IgD-negative memory B cell (primary cell): ENCODE measurements at regions not wholly inside any gene's neighbourhood (a gene's known extent, or its start where the extent isn't known, plus 50 kb on each side); places are given as distances from the start of the nearest gene placed in this dataset.
"Not testable (repeated sequence)": the region's sequence is repeated elsewhere in the genome, so short reads cannot be mapped to it uniquely, and the experiment has no call there.

Source experiments
- H3K27ac Mint-ChIP-seq, 3 donors: one replicate each; pipeline ENCODE4 v1.8.0; 2020 to 2022; ENCODE audit warnings: mild to moderate bottlenecking in 3 of 3, mixed read lengths in 3 of 3, moderate library complexity in 1 of 3
- H3K27me3 Mint-ChIP-seq: one replicate; pipeline ENCODE4 v1.8.0; 2021; ENCODE audit warnings: mixed read lengths
- H3K36me3 Mint-ChIP-seq: one replicate; pipeline ENCODE4 v1.8.0; 2020; ENCODE audit warnings: mild to moderate bottlenecking, mixed read lengths
- H3K4me1 Mint-ChIP-seq, 3 donors: one replicate each; pipeline ENCODE4 v1.8.0; 2020 to 2022; ENCODE audit warnings: mixed read lengths in 3 of 3, mild to moderate bottlenecking in 1 of 3
- H3K4me3 Mint-ChIP-seq, 4 donors: one replicate each; pipeline ENCODE4 v1.8.0; 2020 to 2022; ENCODE audit warnings: mild to moderate bottlenecking in 4 of 4, mixed read lengths in 4 of 4, moderate library complexity in 3 of 4
- H3K9me3 Mint-ChIP-seq, 3 donors: one replicate each; pipeline ENCODE4 v1.8.0; 2020 to 2021; ENCODE audit warnings: mixed read lengths in 3 of 3, mild to moderate bottlenecking in 1 of 3

GRCh38 chr2:31813016-31813415 lies 197.8 kb downstream of the MEMO1 start:
- no peak overlapping the region for H3K27ac Mint-ChIP-seq
- no peaks in the 10 kb centered on the region for H3K27me3 Mint-ChIP-seq
- H3K4me1 Mint-ChIP-seq, result peaks cover 9 to 15% (median 11%) of the 10 kb centered on the region in 3 donors
- peaks cover under 1% of the 10 kb centered on the region for H3K36me3 Mint-ChIP-seq
- H3K4me3 Mint-ChIP-seq, result no peak overlapping the region
- peaks cover 0 to 5% (median 5%) of the 10 kb centered on the region in 3 donors for H3K9me3 Mint-ChIP-seq

- Mint-ChIP-seq H3K9me3 (no peaks in the 10 kb centered on the region), H3K27me3 (no peaks in the 10 kb centered on the region)
Measured at GRCh38 chr2:31812051-31812798, 198.6 kb downstream of the MEMO1 start.

GRCh38 chr2:31811482-31811881 lies 199.3 kb downstream of the MEMO1 start:
- H3K27ac Mint-ChIP-seq, result peak overlapping the region in 2 of 3 donors; percentile 75 to 93
- no peaks in the 10 kb centered on the region for H3K27me3 Mint-ChIP-seq
- peaks cover 9 to 15% (median 11%) of the 10 kb centered on the region in 3 donors for H3K4me1 Mint-ChIP-seq
- H3K9me3 Mint-ChIP-seq, result no peaks in the 10 kb centered on the region
- H3K4me3 Mint-ChIP-seq, result peak overlapping the region in 1 of 4 donors; percentile 1
- H3K36me3 Mint-ChIP-seq, result no peaks in the 10 kb centered on the region

More at GRCh38 chr2:31812051-31812798, 198.6 kb downstream of the MEMO1 start:
- Mint-ChIP-seq H3K4me1 (peaks cover 9 to 15% (median 11%) of the 10 kb centered on the region in 3 donors), H3K4me3 (peak overlapping the region in 2 of 4 donors; percentile 1 to 68), H3K36me3 (no peaks in the 10 kb centered on the region), H3K27ac (peak overlapping the region in 2 of 3 donors; percentile 32 to 93)

- H3K9me3 Mint-ChIP-seq, result no peaks in the 10 kb centered on the region
- no peaks in the 10 kb centered on the region for H3K27me3 Mint-ChIP-seq
- H3K4me3 Mint-ChIP-seq, result no peak overlapping the region
- H3K36me3 Mint-ChIP-seq, result no peaks in the 10 kb centered on the region
- H3K4me1 Mint-ChIP-seq, result peaks cover 9 to 15% (median 11%) of the 10 kb centered on the region in 3 donors
- peak overlapping the region in 1 of 3 donors; percentile 23 for H3K27ac Mint-ChIP-seq
Measured at GRCh38 chr2:31810200-31810917, 200.4 kb downstream of the MEMO1 start.

GRCh38 chr2:31805688-31806087 lies 205.1 kb downstream of the MEMO1 start:
- Mint-ChIP-seq H3K36me3 (no peaks in the 10 kb centered on the region), H3K4me3 (no peak overlapping the region), H3K27ac (no peak overlapping the region), H3K4me1 (no peaks in the 10 kb centered on the region), H3K9me3 (no peaks in the 10 kb centered on the region), H3K27me3 (no peaks in the 10 kb centered on the region)

GRCh38 chr2:31803481-31804153 lies 207.2 kb downstream of the MEMO1 start:
- not testable (repeated sequence) for H3K4me1 Mint-ChIP-seq, H3K9me3 Mint-ChIP-seq, H3K36me3 Mint-ChIP-seq, H3K27ac Mint-ChIP-seq, H3K27me3 Mint-ChIP-seq, H3K4me3 Mint-ChIP-seq

GRCh38 chr2:31802711-31803110 lies 208.1 kb downstream of the MEMO1 start:
- H3K27ac Mint-ChIP-seq, result no peak overlapping the region
- no peaks in the 10 kb centered on the region for H3K27me3 Mint-ChIP-seq
- H3K36me3 Mint-ChIP-seq, result no peaks in the 10 kb centered on the region
- no peak overlapping the region for H3K4me3 Mint-ChIP-seq
- peaks cover 0 to 7% (median 4%) of the 10 kb centered on the region in 3 donors for H3K9me3 Mint-ChIP-seq
- no peaks in the 10 kb centered on the region for H3K4me1 Mint-ChIP-seq

GRCh38 chr2:31799282-31799681 lies 211.5 kb downstream of the MEMO1 start:
- not testable (repeated sequence) for H3K9me3 Mint-ChIP-seq, H3K27ac Mint-ChIP-seq, H3K4me1 Mint-ChIP-seq

GRCh38 chr2:31788273-31788672 lies 207.5 kb upstream of the SRD5A2 start:
- Mint-ChIP-seq H3K4me3 (no peak overlapping the region), H3K9me3 (peaks cover 3 to 8% (median 5%) of the 10 kb centered on the region in 3 donors), H3K27ac (no peak overlapping the region)

More at GRCh38 chr2:31799282-31799681, 211.5 kb downstream of the MEMO1 start:
- not testable (repeated sequence) for H3K36me3 Mint-ChIP-seq, H3K4me3 Mint-ChIP-seq, H3K27me3 Mint-ChIP-seq

GRCh38 chr2:31785876-31786275 lies 205.1 kb upstream of the SRD5A2 start:
- no peak overlapping the region for H3K27ac Mint-ChIP-seq
- H3K4me1 Mint-ChIP-seq, result no peaks in the 10 kb centered on the region

More at GRCh38 chr2:31788273-31788672, 207.5 kb upstream of the SRD5A2 start:
- Mint-ChIP-seq H3K27me3 (peaks cover 6% of the 10 kb centered on the region), H3K36me3 (no peaks in the 10 kb centered on the region), H3K4me1 (no peaks in the 10 kb centered on the region)

GRCh38 chr2:31784868-31785267 lies 204.1 kb upstream of the SRD5A2 start:
- peaks cover 4% of the 10 kb centered on the region for H3K36me3 Mint-ChIP-seq
- H3K27me3 Mint-ChIP-seq, result peaks cover 6% of the 10 kb centered on the region
- H3K4me3 Mint-ChIP-seq, result no peak overlapping the region
- H3K27ac Mint-ChIP-seq, result no peak overlapping the region
- peaks cover 14 to 25% (median 16%) of the 10 kb centered on the region in 3 donors for H3K9me3 Mint-ChIP-seq
- H3K4me1 Mint-ChIP-seq, result no peaks in the 10 kb centered on the region

More at GRCh38 chr2:31785876-31786275, 205.1 kb upstream of the SRD5A2 start:
- Mint-ChIP-seq H3K4me3 (no peak overlapping the region), H3K9me3 (peaks cover 8 to 18% (median 14%) of the 10 kb centered on the region in 3 donors), H3K36me3 (peaks cover 4% of the 10 kb centered on the region), H3K27me3 (peaks cover 6% of the 10 kb centered on the region)

GRCh38 chr2:31783446-31784091 lies 202.8 kb upstream of the SRD5A2 start:
- peaks cover 14 to 25% (median 19%) of the 10 kb centered on the region in 3 donors for H3K9me3 Mint-ChIP-seq
- H3K27me3 Mint-ChIP-seq, H3K36me3 Mint-ChIP-seq, H3K27ac Mint-ChIP-seq, H3K4me3 Mint-ChIP-seq, H3K4me1 Mint-ChIP-seq: not testable (repeated sequence)

- H3K27me3 Mint-ChIP-seq, result peaks cover 8% of the 10 kb centered on the region
- H3K27ac Mint-ChIP-seq, result no peak overlapping the region
- peaks cover 4% of the 10 kb centered on the region for H3K36me3 Mint-ChIP-seq
- no peaks in the 10 kb centered on the region for H3K4me1 Mint-ChIP-seq
- H3K4me3 Mint-ChIP-seq, result no peak overlapping the region
- H3K9me3 Mint-ChIP-seq, result peaks cover 10 to 17% (median 14%) of the 10 kb centered on the region in 3 donors
Measured at GRCh38 chr2:31778153-31778552, 197.4 kb upstream of the SRD5A2 start.

- H3K4me1 Mint-ChIP-seq, result no peaks in the 10 kb centered on the region
- H3K27me3 Mint-ChIP-seq, result peaks cover 4% of the 10 kb centered on the region
- H3K27ac Mint-ChIP-seq, result no peak overlapping the region
- H3K9me3 Mint-ChIP-seq, result no peaks in the 10 kb centered on the region
- H3K36me3 Mint-ChIP-seq, result peaks cover under 1% of the 10 kb centered on the region
- no peak overlapping the region for H3K4me3 Mint-ChIP-seq
Measured at GRCh38 chr2:31770741-31771140, 190.0 kb upstream of the SRD5A2 start.
